HCT116 (cell line): ENCODE measurements at regions not wholly inside any gene's neighbourhood (a gene's known extent, or its start where the extent isn't known, plus 50 kb on each side); places are given as distances from the start of the nearest gene placed in this dataset.

ENCODE experiments used
- CBX3 ChIP-seq: IDR thresholded peaks from 2 replicates; pipeline ENCODE4 v1.6.1; 2012; ENCODE audit warnings: low read depth
- CTCF ChIP-seq, 3 experiments: fragments of 200-600 bp in 1 of 3; sonication (generic) in 1 of 3; IDR thresholded peaks in 2 of 3; conservative IDR thresholded peaks in 1 of 3; 2 replicates each; pipeline ENCODE4 v1.5.1; 2012 to 2017; ENCODE audit warnings: low read depth in 2 of 3, low read length in 2 of 3, antibody characterized with exemption in 1 of 3, borderline replicate concordance in 1 of 3, control low read depth in 1 of 3, mild to moderate bottlenecking in 1 of 3, mixed read lengths in 1 of 3, mixed run types in 1 of 3, moderate library complexity in 1 of 3; ENCODE audit not compliant: insufficient read depth in 1 of 3
- EZH2 ChIP-seq: fragments of 200-600 bp; sonication (generic); IDR thresholded peaks from 2 replicates; pipeline ENCODE4 v1.6.1; 2017; ENCODE audit warnings: antibody characterized with exemption, mixed run types
- EZH2phosphoT487 ChIP-seq: fragments of 200-600 bp; IDR thresholded peaks from 2 replicates; pipeline ENCODE4 v1.6.1; 2018; ENCODE audit warnings: antibody characterized with exemption, borderline replicate concordance
- FOSL1 ChIP-seq: IDR thresholded peaks from 2 replicates; pipeline ENCODE4 v1.6.1; 2012; ENCODE audit warnings: low read depth
- POLR2A ChIP-seq: IDR thresholded peaks from 2 replicates; pipeline ENCODE4 v1.7.0; 2011; ENCODE audit warnings: borderline replicate concordance; ENCODE audit not compliant: insufficient read depth, insufficient read length; ENCODE audit errors: extremely low read depth
- POLR2AphosphoS5 ChIP-seq: IDR thresholded peaks from 2 replicates; pipeline ENCODE4 v1.6.1; 2011; ENCODE audit warnings: mild to moderate bottlenecking, low read depth, low read length, moderate library complexity
- RAD21 ChIP-seq: IDR thresholded peaks from 2 replicates; pipeline ENCODE4 v1.6.1; 2012; ENCODE audit warnings: low read depth, mild to moderate bottlenecking
- REST ChIP-seq: IDR thresholded peaks from 2 replicates; pipeline ENCODE4 v1.6.1; 2012; ENCODE audit warnings: low read depth
- YY1 ChIP-seq: IDR thresholded peaks from 2 replicates; pipeline ENCODE4 v1.6.1; 2011; ENCODE audit warnings: low read length, low read depth, moderate library complexity, mild to moderate bottlenecking; ENCODE audit not compliant: insufficient replicate concordance; ENCODE audit errors: extremely low read depth

GRCh38 chr2:71793926-71794325 is 340.6 kb downstream of the DYSF start:
- no peak for TF ChIP-seq CTCF (IDR thresholded peaks at IDR 0.05 in 2 of 3, conservative IDR thresholded peaks at IDR 0.05 in 1 of 3; ENCODE audit: borderline replicate concordance in 1 of 3, insufficient read depth in 1 of 3, low read depth in 2 of 3, low read length in 2 of 3)
- no peak for TF ChIP-seq POLR2AphosphoS5
- TF ChIP-seq YY1, result no peak
- no peak for TF ChIP-seq RAD21
- no peak for TF ChIP-seq POLR2A
- TF ChIP-seq EZH2phosphoT487, result no peak
- no peak for TF ChIP-seq CBX3
- no peak for TF ChIP-seq FOSL1
- TF ChIP-seq EZH2, result no peak
- TF ChIP-seq REST, result no peak
